ENCODE measurements at regions not wholly inside any gene's neighbourhood (a gene's known extent, or its start where the extent isn't known, plus 50 kb on each side); places are given as distances from the start of the nearest gene placed in this dataset.

GRCh38 chr9:87406543-87407166 lies 91.0 kb upstream of the DAPK1 start:
- TF ChIP-seq, protein P1, sequence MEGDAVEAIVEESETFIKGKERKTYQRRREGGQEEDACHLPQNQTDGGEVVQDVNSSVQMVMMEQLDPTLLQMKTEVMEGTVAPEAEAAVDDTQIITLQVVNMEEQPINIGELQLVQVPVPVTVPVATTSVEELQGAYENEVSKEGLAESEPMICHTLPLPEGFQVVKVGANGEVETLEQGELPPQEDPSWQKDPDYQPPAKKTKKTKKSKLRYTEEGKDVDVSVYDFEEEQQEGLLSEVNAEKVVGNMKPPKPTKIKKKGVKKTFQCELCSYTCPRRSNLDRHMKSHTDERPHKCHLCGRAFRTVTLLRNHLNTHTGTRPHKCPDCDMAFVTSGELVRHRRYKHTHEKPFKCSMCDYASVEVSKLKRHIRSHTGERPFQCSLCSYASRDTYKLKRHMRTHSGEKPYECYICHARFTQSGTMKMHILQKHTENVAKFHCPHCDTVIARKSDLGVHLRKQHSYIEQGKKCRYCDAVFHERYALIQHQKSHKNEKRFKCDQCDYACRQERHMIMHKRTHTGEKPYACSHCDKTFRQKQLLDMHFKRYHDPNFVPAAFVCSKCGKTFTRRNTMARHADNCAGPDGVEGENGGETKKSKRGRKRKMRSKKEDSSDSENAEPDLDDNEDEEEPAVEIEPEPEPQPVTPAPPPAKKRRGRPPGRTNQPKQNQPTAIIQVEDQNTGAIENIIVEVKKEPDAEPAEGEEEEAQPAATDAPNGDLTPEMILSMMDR (IDR thresholded peaks at IDR 0.05; ENCODE audit: low read depth, low read length, poor library complexity, severe bottlenecking): no peak
- TF ChIP-seq EZH2phosphoT487 (IDR thresholded peaks at IDR 0.05; ENCODE audit: borderline replicate concordance, low read length): no peak

Data from DOHH2 (cell line).